GM19043 (cell line): ENCODE measurements at regions not wholly inside any gene's neighbourhood (a gene's known extent, or its start where the extent isn't known, plus 50 kb on each side); places are given as distances from the start of the nearest gene placed in this dataset.
"Not testable (repeated sequence)": the region's sequence is repeated elsewhere in the genome, so short reads cannot be mapped to it uniquely, and the experiment has no call there.

Source experiments
- ATAC-seq: cut with Tn5 transposase; IDR thresholded peaks from one replicate; pipeline ENCODE4 v1.9.1; 2021; ENCODE audit warnings: low read depth; ENCODE audit not compliant: unreplicated experiment

GRCh38 chrX:74251006-74251930 is 52.7 kb upstream of the ZCCHC13 start:
- ATAC-seq: no peak

- no peak for ATAC-seq
Measured at GRCh38 chrX:74250574-74250973, 53.4 kb upstream of the ZCCHC13 start.

GRCh38 chrX:74249963-74250362 is 54.0 kb upstream of the ZCCHC13 start:
- ATAC-seq: no peak

GRCh38 chrX:74248889-74249288 is 55.1 kb upstream of the ZCCHC13 start:
- ATAC-seq: no peak

GRCh38 chrX:74246524-74246923 is 57.5 kb upstream of the ZCCHC13 start:
- no peak for ATAC-seq

GRCh38 chrX:74242484-74243138 is 61.4 kb upstream of the ZCCHC13 start:
- ATAC-seq: no peak

- no peak for ATAC-seq
Measured at GRCh38 chrX:74242050-74242449, 61.9 kb upstream of the ZCCHC13 start.

- no peak for ATAC-seq
Measured at GRCh38 chrX:74238771-74239170, 65.2 kb upstream of the ZCCHC13 start.

- ATAC-seq: no peak
Measured at GRCh38 chrX:74234818-74235217, 69.2 kb upstream of the ZCCHC13 start.

- no peak for ATAC-seq
Measured at GRCh38 chrX:74232859-74233258, 71.1 kb upstream of the ZCCHC13 start.

GRCh38 chrX:74231625-74232024 is 72.4 kb upstream of the ZCCHC13 start:
- no peak for ATAC-seq

GRCh38 chrX:74230094-74230493 is 73.9 kb upstream of the ZCCHC13 start:
- ATAC-seq: no peak

- no peak for ATAC-seq
Measured at GRCh38 chrX:74225111-74225510, 78.9 kb upstream of the ZCCHC13 start.

- no peak for ATAC-seq
Measured at GRCh38 chrX:74220277-74220676, 83.7 kb upstream of the ZCCHC13 start.

- no peak for ATAC-seq
Measured at GRCh38 chrX:74218895-74219294, 85.1 kb upstream of the ZCCHC13 start.

GRCh38 chrX:74216421-74216820 is 87.6 kb upstream of the ZCCHC13 start:
- no peak for ATAC-seq

- ATAC-seq: no peak
Measured at GRCh38 chrX:74211911-74212310, 92.1 kb upstream of the ZCCHC13 start.

- no peak for ATAC-seq
Measured at GRCh38 chrX:74207539-74207938, 96.4 kb upstream of the ZCCHC13 start.

GRCh38 chrX:74195605-74196004 is 108.4 kb upstream of the ZCCHC13 start:
- no peak for ATAC-seq

GRCh38 chrX:74195120-74195519 is 108.9 kb upstream of the ZCCHC13 start:
- no peak for ATAC-seq

GRCh38 chrX:74187211-74187610 is 116.8 kb upstream of the ZCCHC13 start:
- no peak for ATAC-seq

- not testable (repeated sequence) for ATAC-seq
Measured at GRCh38 chrX:74183047-74183446, 120.9 kb upstream of the ZCCHC13 start.
